T follicular helper cell (primary cell): ENCODE measurements at regions not wholly inside any gene's neighbourhood (a gene's known extent, or its start where the extent isn't known, plus 50 kb on each side); places are given as distances from the start of the nearest gene placed in this dataset.

Experiments
- DNase-seq: peaks from one replicate; pipeline ENCODE4 v3.0.0-alpha.2; 2020; ENCODE audit warnings: low read depth

- no peak for DNase-seq
Measured at GRCh38 chr12:41932470-41932991, 212.1 kb downstream of the GXYLT1 start.

DNA sequence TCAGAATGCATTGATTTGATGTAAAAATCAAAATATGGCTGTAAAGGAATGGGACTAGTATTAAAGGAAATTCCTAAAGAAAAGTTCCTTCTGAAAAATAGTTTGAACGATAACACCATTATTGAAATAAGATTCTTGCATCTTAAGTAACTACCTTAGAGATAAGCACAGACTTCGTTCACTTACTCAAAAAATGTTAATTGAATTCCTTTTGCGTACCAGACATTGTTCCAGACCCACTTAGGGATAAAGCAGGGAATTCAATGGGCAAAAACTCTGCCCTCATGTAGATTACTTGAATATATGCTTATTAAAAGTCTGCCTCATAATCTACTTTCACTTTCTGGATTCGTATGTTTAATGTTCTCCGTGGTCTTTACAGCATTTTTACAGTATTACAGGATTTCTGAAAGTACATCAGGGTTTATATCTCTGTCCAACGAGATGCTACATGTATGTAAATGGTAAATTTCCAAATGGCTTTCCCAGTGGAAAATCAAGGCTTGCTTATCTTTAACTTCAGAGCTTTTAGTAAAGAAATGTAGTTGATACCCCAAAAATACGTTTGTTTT, 213.7 kb downstream of the GXYLT1 start:
- no peak for DNase-seq

DNA sequence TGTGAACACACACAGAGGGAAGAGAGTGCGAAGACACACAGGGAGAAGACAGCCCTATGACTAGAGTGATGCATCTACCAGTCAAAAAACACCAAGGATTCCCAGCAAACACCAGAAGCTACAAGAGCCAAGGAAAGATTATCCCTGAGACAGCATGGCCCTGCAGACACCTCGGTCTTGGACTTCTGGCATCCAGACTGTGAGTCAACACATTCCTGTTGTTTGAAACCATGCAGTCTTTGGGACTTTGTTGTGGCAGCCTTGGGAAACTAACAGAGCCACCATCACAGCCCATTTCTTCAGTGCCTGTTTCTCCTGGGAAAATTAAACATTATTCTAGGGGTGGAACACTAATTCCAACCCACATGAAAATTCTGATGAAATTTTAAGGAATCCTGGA, 220.6 kb downstream of the GXYLT1 start:
- DNase-seq: no peak

DNA sequence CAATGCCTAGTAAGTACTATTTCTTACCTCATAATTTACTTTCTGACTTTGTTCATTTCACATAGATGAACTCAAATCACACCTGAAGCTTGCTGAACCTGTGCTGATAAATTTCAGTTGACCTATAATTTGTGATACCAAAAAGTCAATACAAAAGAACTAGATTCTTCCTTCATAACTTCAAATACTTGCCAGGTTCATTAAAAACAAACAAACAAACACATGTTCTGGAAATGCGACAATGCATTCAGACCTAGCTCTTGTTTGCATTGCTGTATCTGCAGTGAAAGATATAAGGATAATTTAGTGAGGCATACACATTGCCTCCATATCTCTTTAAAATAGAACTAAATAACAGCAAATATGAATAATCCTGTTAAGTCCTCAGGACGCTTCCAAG, 221.3 kb downstream of the GXYLT1 start:
- no peak for DNase-seq

GRCh38 chr12:41920355-41920754, 224.3 kb downstream of the GXYLT1 start:
- no peak for DNase-seq

DNA sequence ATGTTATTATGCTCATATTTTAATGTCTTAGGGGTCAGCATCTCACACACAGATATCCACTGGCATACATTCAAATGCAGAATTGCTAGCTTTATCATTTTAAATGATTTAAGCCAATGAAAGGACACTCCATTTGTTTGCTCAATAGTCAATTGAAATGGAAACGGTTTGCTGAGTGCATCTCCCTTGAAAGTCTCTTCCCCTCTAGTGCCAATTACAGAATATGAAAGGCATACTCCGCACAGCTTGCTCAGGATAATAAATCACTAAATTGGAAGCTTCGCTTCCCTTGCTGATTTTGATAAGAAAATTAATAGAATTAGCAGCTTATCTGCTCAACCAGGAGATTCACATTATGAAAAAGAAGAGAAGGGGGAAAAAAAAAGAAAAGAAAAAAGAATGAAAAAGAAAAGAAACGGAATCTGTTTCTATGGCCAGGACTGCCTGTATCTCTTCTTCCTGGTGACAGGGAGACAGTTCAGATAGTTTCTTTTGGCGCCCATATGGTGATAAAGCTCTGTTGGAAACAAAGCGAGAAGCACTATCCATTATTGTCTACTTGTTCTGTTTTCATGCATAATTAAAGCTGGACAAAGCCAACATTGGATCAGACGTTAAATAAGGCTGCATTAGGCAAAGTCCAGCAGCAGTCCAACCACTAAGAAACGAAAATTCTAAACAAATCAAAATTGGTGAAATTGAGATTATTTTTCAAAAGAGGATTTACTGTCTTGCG, 225.0 kb downstream of the GXYLT1 start:
- DNase-seq: no peak

- no peak for DNase-seq
Measured at GRCh38 chr12:41919048-41919447, 225.6 kb downstream of the GXYLT1 start.

DNA sequence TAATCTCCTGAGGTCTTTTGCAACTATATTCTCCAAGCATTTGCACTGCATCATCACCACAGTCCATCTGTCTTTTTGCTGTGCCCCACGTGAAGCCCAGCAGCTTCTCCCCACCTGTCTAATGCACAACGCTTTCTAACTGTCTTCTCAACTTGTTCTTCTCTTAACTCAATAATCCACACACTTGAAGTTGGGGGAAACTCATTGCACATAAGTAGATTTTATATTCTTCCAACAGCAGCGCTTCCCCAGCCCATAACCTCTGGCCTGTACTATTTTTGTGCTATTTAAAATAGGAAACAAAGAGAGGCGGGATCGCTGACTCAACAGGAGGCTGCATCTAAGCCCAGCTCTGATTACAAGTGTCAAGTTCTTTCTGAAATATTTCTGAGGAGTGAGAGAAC, 226.7 kb downstream of the GXYLT1 start:
- no peak for DNase-seq

DNA sequence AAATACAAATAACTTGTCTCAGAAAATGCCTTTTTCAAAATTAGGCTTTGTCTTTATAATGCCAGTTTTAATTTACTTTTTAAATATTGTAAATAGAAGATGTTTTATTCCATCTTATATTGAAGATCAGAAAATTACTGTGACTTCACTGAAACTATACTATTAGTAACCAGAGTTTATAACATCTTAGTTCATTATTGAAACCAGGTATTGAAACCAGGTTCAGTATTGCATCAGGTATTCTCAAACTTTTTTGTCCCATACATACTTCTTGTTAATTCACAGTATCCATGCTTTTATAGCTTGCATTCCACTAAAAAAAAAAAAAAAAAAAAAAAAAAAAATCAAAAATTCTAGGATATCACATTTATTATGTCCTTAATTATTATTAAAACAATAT, 227.5 kb downstream of the GXYLT1 start:
- no peak for DNase-seq

- no peak for DNase-seq
Measured at GRCh38 chr12:41910578-41911320, 233.9 kb downstream of the GXYLT1 start.

DNA sequence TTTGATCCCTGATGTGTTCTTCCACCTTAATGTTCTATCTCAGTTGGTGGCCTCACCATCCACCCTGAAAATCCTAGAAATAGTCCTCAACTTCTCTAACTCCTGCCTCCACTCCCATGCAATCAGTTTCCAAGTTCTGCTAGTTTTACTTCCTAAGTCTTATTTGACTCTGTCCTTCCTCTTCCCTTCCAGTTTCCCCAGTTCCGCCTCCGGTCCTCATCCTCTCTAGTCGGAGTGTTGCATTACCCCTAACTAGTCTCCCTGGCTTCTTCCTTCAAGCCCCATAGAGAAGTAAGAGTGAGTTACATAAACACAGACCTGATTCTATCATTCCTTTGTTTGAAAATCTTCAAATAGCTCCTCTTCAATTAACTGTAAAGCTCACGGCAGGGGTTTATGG, 236.5 kb downstream of the GXYLT1 start:
- no peak for DNase-seq

- DNase-seq: no peak
Measured at GRCh38 chr12:41907550-41907949, 237.1 kb downstream of the GXYLT1 start.

DNA sequence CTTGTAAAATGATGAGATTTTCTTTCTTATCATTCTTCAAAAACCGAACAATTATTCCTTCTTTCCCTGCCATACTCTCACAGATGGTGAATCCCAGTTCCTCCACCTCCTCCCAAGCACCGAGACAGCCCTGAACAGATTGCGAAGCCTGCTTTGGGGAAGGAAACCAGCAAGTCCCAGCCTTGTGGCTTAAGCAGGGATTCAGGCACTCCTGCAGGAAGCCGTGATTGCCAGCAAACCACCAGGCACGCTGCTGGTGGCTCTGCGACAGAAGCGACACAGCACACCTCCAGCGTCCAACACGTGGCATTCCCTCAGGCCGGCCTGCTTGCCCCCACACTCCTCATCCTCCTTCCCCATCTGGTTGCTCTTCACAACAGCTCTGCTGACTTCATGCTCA, 237.7 kb downstream of the GXYLT1 start:
- no peak for DNase-seq

GRCh38 chr12:41905759-41906297, 238.8 kb downstream of the GXYLT1 start:
- DNase-seq: no peak

- no peak for DNase-seq
Measured at GRCh38 chr12:41905073-41905758, 239.5 kb downstream of the GXYLT1 start.

GRCh38 chr12:41904041-41904440, 240.6 kb downstream of the GXYLT1 start:
- no peak for DNase-seq

DNA sequence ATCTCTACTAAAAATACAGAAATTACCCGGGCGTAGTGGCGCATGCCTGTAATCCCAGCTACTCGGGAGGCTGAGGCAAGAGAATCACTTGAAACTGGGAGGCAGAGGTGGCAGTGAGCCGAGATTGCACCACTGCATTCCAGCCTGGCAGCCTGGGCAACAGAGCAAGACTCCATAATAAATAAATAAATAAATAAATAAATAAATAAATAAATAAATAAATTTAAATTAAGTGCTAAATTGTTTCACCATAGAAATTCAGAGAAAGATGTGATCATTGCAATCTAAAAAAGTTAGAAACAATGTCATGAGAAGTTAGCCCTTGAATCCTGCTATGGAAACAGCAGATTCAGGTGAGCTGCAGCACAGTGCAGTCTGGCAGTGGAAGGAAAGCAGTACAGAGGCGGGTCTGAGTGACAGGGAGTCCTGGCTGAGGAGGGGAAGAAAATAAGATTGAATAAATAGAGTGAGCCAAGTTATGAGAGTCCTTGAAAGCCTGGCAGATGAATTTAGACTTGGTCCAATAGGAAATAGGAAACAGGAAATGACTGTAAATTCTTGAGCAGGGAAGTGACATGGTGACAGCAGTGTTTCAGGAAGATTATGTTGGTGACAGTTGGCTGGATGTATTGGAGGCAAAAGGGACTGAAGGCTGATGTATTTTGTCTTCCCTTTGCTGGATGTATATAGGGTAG, 241.5 kb downstream of the GXYLT1 start:
- DNase-seq: no peak

DNA sequence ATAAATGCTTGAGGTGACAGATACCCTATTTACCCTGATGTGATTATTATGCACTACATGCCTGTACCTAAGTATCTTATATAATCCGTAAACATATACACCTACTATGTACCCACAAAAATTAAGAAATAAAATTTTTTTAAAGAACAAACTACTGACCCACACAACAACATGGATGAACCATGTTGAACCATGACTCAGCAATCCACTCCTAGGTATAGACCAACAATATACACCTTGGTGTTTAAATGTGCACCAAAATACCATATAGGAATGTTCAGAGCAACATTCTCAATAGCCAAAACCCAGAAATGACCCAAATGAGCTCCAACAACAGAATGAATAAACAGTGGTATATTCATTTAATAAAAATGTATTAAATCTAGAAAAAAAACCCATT, 245.1 kb downstream of the GXYLT1 start:
- DNase-seq: no peak

GRCh38 chr12:41897593-41897992, 247.1 kb downstream of the GXYLT1 start:
- no peak for DNase-seq

- no peak for DNase-seq
Measured at GRCh38 chr12:41893491-41893890, 251.2 kb downstream of the GXYLT1 start.

- no peak for DNase-seq
Measured at GRCh38 chr12:41892302-41892701, 252.4 kb downstream of the GXYLT1 start.

GRCh38 chr12:41891226-41891625, 253.4 kb downstream of the GXYLT1 start:
- DNase-seq: no peak
